HepG2 (cell line): ENCODE measurements at regions not wholly inside any gene's neighbourhood (a gene's known extent, or its start where the extent isn't known, plus 50 kb on each side); places are given as distances from the start of the nearest gene placed in this dataset.

Experiments used
- ATAC-seq: fragments of 200-7000 bp; cut with Tn5 transposase; 3 replicates; pipeline ENCODE4 v1.9.1; 2020; ENCODE audit warnings: mild to moderate bottlenecking, moderate library complexity
- BruUV-seq: library from RNA; stranded (reverse); fragments of 400-500 nt; replicated peaks from 2 replicates; lab custom pipeline; 2021; lab: Mats Ljungman, UMichigan
- CTCF ChIA-PET: fragments of 300-600 bp; formaldehyde crosslinking; extraction: SDS; loops from one replicate; lab custom pipeline; 2021; ENCODE audit warnings: low total read pairs, inconsistent platforms, low intra/inter-chr PET ratio; lab: Yijun Ruan, JAX
- POLR2A ChIA-PET: fragments of 350-600 bp; sonication (Branson Sonifier 250); formaldehyde crosslinking; loops from one replicate; lab custom pipeline; 2020; ENCODE audit warnings: antibody characterized with exemption, inconsistent platforms; lab: Yijun Ruan, JAX
- DNase-seq: peaks from one replicate; pipeline ENCODE4 v3.0.0-alpha.2; 2015; ENCODE audit warnings: low spot score
- FAIRE-seq: peaks from 3 replicates; lab custom pipeline; 2011; peaks lifted over from hg19 to GRCh38; lab: Jason Lieb, UNC
- H2AFZ ChIP-seq: one replicate; pipeline ENCODE4 v1.6.1; 2011; ENCODE audit warnings: low read length, inconsistent platforms
- H3K27ac ChIP-seq: fragments of 300-600 bp; 3 replicates; pipeline ENCODE4 v1.8.0; 2011; ENCODE audit warnings: mixed run types, mild to moderate bottlenecking, mixed read lengths, low read length, inconsistent platforms; ENCODE audit not compliant: insufficient read depth; ENCODE audit errors: extremely low read length
- H3K27me3 ChIP-seq, 2 experiments: fragments of 200-600 bp in 1 of 2; 2 replicates in 1 of 2; 3 replicates in 1 of 2; pipeline versions ENCODE4 v1.6.0 to v1.8.0; 2011; ENCODE audit warnings: low read length in 2 of 2, mild to moderate bottlenecking in 2 of 2, moderate library complexity in 2 of 2, inconsistent platforms in 1 of 2; ENCODE audit not compliant: insufficient read depth in 2 of 2, control insufficient read depth in 1 of 2
- H3K36me3 ChIP-seq, 2 experiments: fragments of 200-600 bp in 1 of 2; replicated peaks in 1 of 2; 2 replicates in 1 of 2; 3 replicates in 1 of 2; pipeline versions ENCODE4 v1.5.1 to v1.8.0; 2011; ENCODE audit warnings: low read length in 2 of 2, inconsistent platforms in 1 of 2; ENCODE audit not compliant: insufficient read depth in 2 of 2, control insufficient read depth in 1 of 2
- H3K4me1 ChIP-seq: 2 replicates; pipeline ENCODE4 v1.5.1; 2012; ENCODE audit warnings: low read length, inconsistent platforms; ENCODE audit not compliant: insufficient read depth
- H3K4me2 ChIP-seq: 2 replicates; pipeline ENCODE4 v1.6.0; 2011; ENCODE audit warnings: low read depth, low read length, inconsistent platforms
- H3K4me3 ChIP-seq, 3 experiments: fragments of 200-600 bp in 1 of 3; sonication (generic), shearing (Covaris generic) in 1 of 3; replicated peaks in 1 of 3; 2 replicates each; pipeline ENCODE4 v1.5.1; 2011 to 2016; ENCODE audit warnings: low read length in 3 of 3, inconsistent platforms in 2 of 3, low read depth in 2 of 3, mild to moderate bottlenecking in 2 of 3, control low read depth in 1 of 3, mixed read lengths in 1 of 3; ENCODE audit not compliant: insufficient read depth in 1 of 3
- H3K79me2 ChIP-seq: one replicate; pipeline ENCODE4 v1.6.1; 2011; ENCODE audit warnings: low read length, inconsistent platforms; ENCODE audit not compliant: insufficient read depth
- H3K9ac ChIP-seq: 2 replicates; pipeline ENCODE4 v1.6.0; 2011; ENCODE audit warnings: mild to moderate bottlenecking, low read depth, low read length, inconsistent platforms; ENCODE audit not compliant: insufficient read depth
- H3K9me3 ChIP-seq: 2 replicates; pipeline ENCODE4 v1.5.1; 2012; ENCODE audit warnings: mild to moderate bottlenecking, low read length
- H4K20me1 ChIP-seq: 2 replicates; pipeline ENCODE4 v1.6.0; 2011; ENCODE audit warnings: inconsistent platforms, mild to moderate bottlenecking, low read length, moderate library complexity; ENCODE audit not compliant: insufficient read depth
- CCAR2 ChIP-seq: fragments of 200-400 bp; formaldehyde crosslinking; optimal IDR thresholded peaks from 2 replicates; pipeline ENCODE3; 2018; ENCODE audit warnings: low read depth, mild to moderate bottlenecking, low read length, moderate library complexity
- GTF3A ChIP-seq: sonication (generic); formaldehyde crosslinking; conservative IDR thresholded peaks from 2 replicates; pipeline ENCODE4 v1.4.0; 2020; ENCODE audit warnings: mild to moderate bottlenecking, missing genetic modification reagents
- GZF1 ChIP-seq: sonication (generic); formaldehyde crosslinking; IDR thresholded peaks from 2 replicates; pipeline ENCODE4 v1.5.1; 2020; ENCODE audit warnings: mild to moderate bottlenecking, missing genetic modification reagents
- HNF4G ChIP-seq, 2 experiments: sonication (generic) in 1 of 2; formaldehyde crosslinking in 1 of 2; IDR thresholded peaks; 2 replicates each; pipeline versions ENCODE4 v1.4.0 to v1.6.1; 2011 to 2020; ENCODE audit warnings: borderline replicate concordance in 2 of 2, low read depth in 2 of 2, mild to moderate bottlenecking in 2 of 2, low read length in 1 of 2, missing genetic modification reagents in 1 of 2, moderate library complexity in 1 of 2
- NKX3-1 ChIP-seq: sonication (generic); formaldehyde crosslinking; IDR thresholded peaks from 2 replicates; pipeline ENCODE4 v1.5.0; 2020; ENCODE audit warnings: missing genetic modification reagents
- PAX8 ChIP-seq: sonication (generic); formaldehyde crosslinking; IDR thresholded peaks from 2 replicates; pipeline ENCODE4 v1.8.0; 2022; ENCODE audit warnings: mild to moderate bottlenecking, missing genetic modification reagents, borderline replicate concordance
- RBAK ChIP-seq: sonication (generic); formaldehyde crosslinking; IDR thresholded peaks from 2 replicates; pipeline ENCODE4 v1.5.1; 2020; ENCODE audit warnings: mild to moderate bottlenecking, missing genetic modification reagents
- SRSF1 ChIP-seq: fragments of 200-400 bp; formaldehyde crosslinking; optimal IDR thresholded peaks from 2 replicates; pipeline ENCODE3; 2017; ENCODE audit warnings: mild to moderate bottlenecking, low read depth, low read length, moderate library complexity
- ZNF550 ChIP-seq: sonication (generic); formaldehyde crosslinking; IDR thresholded peaks from 2 replicates; pipeline ENCODE4 v1.4.0; 2020; ENCODE audit warnings: mild to moderate bottlenecking, missing genetic modification reagents, borderline replicate concordance
- ZNF552 ChIP-seq: sonication (generic); formaldehyde crosslinking; IDR thresholded peaks from 2 replicates; pipeline ENCODE4 v1.9.0; 2022; ENCODE audit warnings: missing genetic modification reagents, mild to moderate bottlenecking, borderline replicate concordance
- ZNF589 ChIP-seq: sonication (generic); formaldehyde crosslinking; conservative IDR thresholded peaks from 2 replicates; pipeline ENCODE4 v1.8.0; 2022; ENCODE audit warnings: mild to moderate bottlenecking, moderate library complexity, missing genetic modification reagents
- ZNF773 ChIP-seq: sonication (generic); formaldehyde crosslinking; IDR thresholded peaks from 2 replicates; pipeline ENCODE4 v1.4.0; 2020; ENCODE audit warnings: missing genetic modification reagents, borderline replicate concordance
- WGBS: methylation state at CpG from one replicate; pipeline ENCODE4 v1.1.6; 2017; ENCODE audit warnings: low lambda C conversion rate; 5-methylcytosine and 5-hydroxymethylcytosine counted together
- in situ Hi-C: cut with HindIII; loops from 2 replicates; pipeline ENCODE4 v1.10.0; 2017; ENCODE audit warnings: low pct_unique_long_range_greater_than_20kb; ENCODE audit not compliant: extremely low pct_ligation_motif_present
- intact Hi-C: fragments of 100-400 bp; cut with micrococcal nuclease; formaldehyde crosslinking; loops from one replicate; pipeline ENCODE4 v1.10.0; 2022; ENCODE audit not compliant: unreplicated experiment
- TF ChIP-seq, protein P1 (sequence below), 2 experiments: sonication (generic) in 1 of 2; formaldehyde crosslinking in 1 of 2; IDR thresholded peaks; 2 replicates each; pipeline versions ENCODE4 v1.4.0 to v1.6.1; 2016 to 2020; ENCODE audit warnings: borderline replicate concordance in 1 of 2, low read depth in 1 of 2, mild to moderate bottlenecking in 1 of 2, missing genetic modification reagents in 1 of 2
- TF ChIP-seq, protein P2 (sequence below): sonication (generic); formaldehyde crosslinking; IDR thresholded peaks from 2 replicates; pipeline ENCODE4 v1.9.0; 2021; ENCODE audit warnings: missing genetic modification reagents, mild to moderate bottlenecking, borderline replicate concordance

DNA sequence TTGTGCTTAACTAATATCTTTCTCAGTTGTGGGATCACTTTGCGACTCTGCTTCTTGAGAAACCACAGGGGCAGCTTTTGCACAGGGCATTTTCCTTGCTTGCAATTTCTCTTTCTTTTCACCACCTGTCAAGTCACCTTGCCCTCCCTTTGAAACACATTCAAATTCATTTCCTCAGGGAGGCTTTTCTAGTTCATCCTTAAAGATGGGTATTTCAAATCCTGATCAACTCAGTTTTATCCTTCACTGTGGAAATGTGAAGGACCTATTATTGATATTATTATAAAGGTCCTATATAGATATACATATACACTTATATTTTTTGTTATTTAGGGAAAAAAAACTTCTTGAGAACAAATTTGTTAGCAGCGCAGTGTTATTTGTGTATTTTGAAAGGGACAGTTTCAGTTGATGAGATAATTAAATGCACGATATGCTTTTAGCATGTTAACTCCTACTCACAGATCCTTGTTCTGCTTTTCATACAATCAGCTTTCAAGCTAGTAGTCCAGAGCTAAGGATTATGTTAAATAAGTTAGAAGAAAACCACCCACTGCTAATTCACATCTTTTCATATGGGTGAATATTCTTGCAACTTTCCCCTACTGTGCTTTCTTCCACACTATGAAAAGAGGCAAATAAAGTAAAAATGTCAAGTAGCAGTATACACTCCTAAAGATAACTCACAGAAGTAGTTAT is 501.4 kb upstream of the RGS6 start:
- in situ Hi-C loops (no loop called here), intact Hi-C loops (no loop called here)
- no peaks in the 10 kb centered on the region for H3K36me3 ChIP-seq
- CTCF ChIA-PET, result no interaction called here
- POLR2A ChIA-PET, result no interaction called here
- H3K4me1 ChIP-seq, result no peaks in the 10 kb centered on the region
- 99% methylated on average over 3 of the region's 3 CpGs for WGBS
- no peak overlapping the region for H3K9ac ChIP-seq
- H3K4me2 ChIP-seq, result no peak overlapping the region
- no peak for FAIRE-seq
- no TSS peak for BruUV-seq
- TF ChIP-seq CCAR2 (no peak), SRSF1 (no peak), PAX8 (CRISPR knock-in tag) (no peak), ZNF589 (CRISPR knock-in tag) (no peak), RBAK (CRISPR knock-in tag) (no peak), ZNF773 (CRISPR knock-in tag) (no peak), ZNF552 (no peak), HNF4G (IDR thresholded peaks at IDR 0.05; ENCODE audit: borderline replicate concordance, low read depth, low read length) (no peak), HNF4G (CRISPR knock-in tag; IDR thresholded peaks at IDR 0.05; ENCODE audit: borderline replicate concordance, low read depth) (no peak), NKX3-1 (CRISPR knock-in tag) (no peak), GZF1 (CRISPR knock-in tag) (no peak), GTF3A (CRISPR knock-in tag) (no peak), ZNF550 (no peak)
- TF ChIP-seq, protein P1, sequence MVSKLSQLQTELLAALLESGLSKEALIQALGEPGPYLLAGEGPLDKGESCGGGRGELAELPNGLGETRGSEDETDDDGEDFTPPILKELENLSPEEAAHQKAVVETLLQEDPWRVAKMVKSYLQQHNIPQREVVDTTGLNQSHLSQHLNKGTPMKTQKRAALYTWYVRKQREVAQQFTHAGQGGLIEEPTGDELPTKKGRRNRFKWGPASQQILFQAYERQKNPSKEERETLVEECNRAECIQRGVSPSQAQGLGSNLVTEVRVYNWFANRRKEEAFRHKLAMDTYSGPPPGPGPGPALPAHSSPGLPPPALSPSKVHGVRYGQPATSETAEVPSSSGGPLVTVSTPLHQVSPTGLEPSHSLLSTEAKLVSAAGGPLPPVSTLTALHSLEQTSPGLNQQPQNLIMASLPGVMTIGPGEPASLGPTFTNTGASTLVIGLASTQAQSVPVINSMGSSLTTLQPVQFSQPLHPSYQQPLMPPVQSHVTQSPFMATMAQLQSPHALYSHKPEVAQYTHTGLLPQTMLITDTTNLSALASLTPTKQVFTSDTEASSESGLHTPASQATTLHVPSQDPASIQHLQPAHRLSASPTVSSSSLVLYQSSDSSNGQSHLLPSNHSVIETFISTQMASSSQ (IDR thresholded peaks at IDR 0.05; ENCODE audit: low read depth), result no peak
- TF ChIP-seq, protein P1 (CRISPR knock-in tag; IDR thresholded peaks at IDR 0.05; ENCODE audit: borderline replicate concordance), result no peak
- TF ChIP-seq, protein P2, sequence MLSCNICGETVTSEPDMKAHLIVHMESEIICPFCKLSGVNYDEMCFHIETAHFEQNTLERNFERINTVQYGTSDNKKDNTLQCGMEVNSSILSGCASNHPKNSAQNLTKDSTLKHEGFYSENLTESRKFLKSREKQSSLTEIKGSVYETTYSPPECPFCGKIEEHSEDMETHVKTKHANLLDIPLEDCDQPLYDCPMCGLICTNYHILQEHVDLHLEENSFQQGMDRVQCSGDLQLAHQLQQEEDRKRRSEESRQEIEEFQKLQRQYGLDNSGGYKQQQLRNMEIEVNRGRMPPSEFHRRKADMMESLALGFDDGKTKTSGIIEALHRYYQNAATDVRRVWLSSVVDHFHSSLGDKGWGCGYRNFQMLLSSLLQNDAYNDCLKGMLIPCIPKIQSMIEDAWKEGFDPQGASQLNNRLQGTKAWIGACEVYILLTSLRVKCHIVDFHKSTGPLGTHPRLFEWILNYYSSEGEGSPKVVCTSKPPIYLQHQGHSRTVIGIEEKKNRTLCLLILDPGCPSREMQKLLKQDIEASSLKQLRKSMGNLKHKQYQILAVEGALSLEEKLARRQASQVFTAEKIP (CRISPR knock-in tag), result no peak
- no peak overlapping the region for H3K4me3 ChIP-seq
- H3K9me3 ChIP-seq, result no peaks in the 10 kb centered on the region
- no peak for DNase-seq
- no peak for ATAC-seq
- H4K20me1 ChIP-seq, result no peaks in the 10 kb centered on the region
- no peak overlapping the region for H3K27ac ChIP-seq
- H2AFZ ChIP-seq, result no peak overlapping the region
- H3K27me3 ChIP-seq, result no peaks in the 10 kb centered on the region
- H3K79me2 ChIP-seq, result no peaks in the 10 kb centered on the region
